VCaP (cell line): ENCODE measurements at regions not wholly inside any gene's neighbourhood (a gene's known extent, or its start where the extent isn't known, plus 50 kb on each side); places are given as distances from the start of the nearest gene placed in this dataset.

Experiments
- H3K27ac ChIP-seq: fragments of 450-650 bp; 2 replicates; pipeline ENCODE4 v1.5.1; 2017
- CTCF ChIP-seq: fragments of 450-650 bp; conservative IDR thresholded peaks from 2 replicates; pipeline ENCODE4 v1.5.1; 2017; ENCODE audit warnings: mild to moderate bottlenecking, moderate library complexity

GRCh38 chr2:144832048-144832447, 312.1 kb upstream of the ZEB2 start:
- H3K27ac ChIP-seq, result no peak overlapping the region
- no peak for TF ChIP-seq CTCF

GRCh38 chr2:144830543-144830942, 310.6 kb upstream of the ZEB2 start:
- no peak for TF ChIP-seq CTCF
- H3K27ac ChIP-seq, result no peak overlapping the region

GRCh38 chr2:144827404-144827803, 307.5 kb upstream of the ZEB2 start:
- no peak overlapping the region for H3K27ac ChIP-seq
- no peak for TF ChIP-seq CTCF

GRCh38 chr2:144826105-144826504, 306.2 kb upstream of the ZEB2 start:
- TF ChIP-seq CTCF, result no peak
- no peak overlapping the region for H3K27ac ChIP-seq

- no peak overlapping the region for H3K27ac ChIP-seq
These were observed 305.6 kb upstream of the ZEB2 start for GRCh38 chr2:144825331-144826020.

GRCh38 chr2:144824306-144825080, 304.6 kb upstream of the ZEB2 start:
- H3K27ac ChIP-seq, result no peak overlapping the region
- TF ChIP-seq CTCF, result no peak

More at GRCh38 chr2:144825331-144826020, 305.6 kb upstream of the ZEB2 start:
- TF ChIP-seq CTCF, result no peak

- no peak for TF ChIP-seq CTCF
- no peak overlapping the region for H3K27ac ChIP-seq
These were observed 303.0 kb upstream of the ZEB2 start for GRCh38 chr2:144822966-144823365.
